OCI-LY3 (cell line): ENCODE measurements at regions not wholly inside any gene's neighbourhood (a gene's known extent, or its start where the extent isn't known, plus 50 kb on each side); places are given as distances from the start of the nearest gene placed in this dataset.

Source experiments
- CTCF ChIP-seq: fragments of 200-600, 300-600 bp; sonication (generic); IDR thresholded peaks from 2 replicates; pipeline ENCODE4 v1.5.1; 2014; ENCODE audit warnings: antibody characterized with exemption, low read length, low read depth
- EZH2phosphoT487 ChIP-seq: fragments of 200-600 bp; shearing (Covaris generic); IDR thresholded peaks from 2 replicates; pipeline ENCODE4 v1.6.1; 2018; ENCODE audit warnings: antibody characterized with exemption, mixed run types, low read depth

GRCh38 chr19:28492621-28493020 lies 720.3 kb downstream of the UQCRFS1 start:
- TF ChIP-seq CTCF (no peak), EZH2phosphoT487 (no peak)
